ENCODE measurements at regions not wholly inside any gene's neighbourhood (a gene's known extent, or its start where the extent isn't known, plus 50 kb on each side); places are given as distances from the start of the nearest gene placed in this dataset.
"Not testable (repeated sequence)": the region's sequence is repeated elsewhere in the genome, so short reads cannot be mapped to it uniquely, and the experiment has no call there.

GRCh38 chr4:112708772-112709171 is 71.8 kb downstream of the LARP7 start:
- peaks cover 8% of the 10 kb centered on the region for H3K4me1 ChIP-seq (ENCODE audit: control insufficient read depth, insufficient read depth, low read length)
- DNase-seq (ENCODE audit: low read depth in 4 of 6, low spot score in 6 of 6) = peak in 1 of 6 donors; percentile 3
- no peaks in the 10 kb centered on the region for H3K9me3 ChIP-seq (ENCODE audit: control insufficient read depth, insufficient read depth, low read length)
- peaks cover 11% of the 10 kb centered on the region for H3K27me3 ChIP-seq (ENCODE audit: control insufficient read depth, insufficient read depth, low read length)
- H3K27ac ChIP-seq (ENCODE audit: low read depth, low read length) = no peak overlapping the region
- H3K4me3 ChIP-seq (ENCODE audit: low read depth, low read length) = no peak overlapping the region
- WGBS (ENCODE audit: insufficient coverage) = no CpG with 5 or more reads among the region's 2 CpGs
- no peaks in the 10 kb centered on the region for H3K36me3 ChIP-seq (ENCODE audit: control insufficient read depth, insufficient read depth, low read length)

DNA sequence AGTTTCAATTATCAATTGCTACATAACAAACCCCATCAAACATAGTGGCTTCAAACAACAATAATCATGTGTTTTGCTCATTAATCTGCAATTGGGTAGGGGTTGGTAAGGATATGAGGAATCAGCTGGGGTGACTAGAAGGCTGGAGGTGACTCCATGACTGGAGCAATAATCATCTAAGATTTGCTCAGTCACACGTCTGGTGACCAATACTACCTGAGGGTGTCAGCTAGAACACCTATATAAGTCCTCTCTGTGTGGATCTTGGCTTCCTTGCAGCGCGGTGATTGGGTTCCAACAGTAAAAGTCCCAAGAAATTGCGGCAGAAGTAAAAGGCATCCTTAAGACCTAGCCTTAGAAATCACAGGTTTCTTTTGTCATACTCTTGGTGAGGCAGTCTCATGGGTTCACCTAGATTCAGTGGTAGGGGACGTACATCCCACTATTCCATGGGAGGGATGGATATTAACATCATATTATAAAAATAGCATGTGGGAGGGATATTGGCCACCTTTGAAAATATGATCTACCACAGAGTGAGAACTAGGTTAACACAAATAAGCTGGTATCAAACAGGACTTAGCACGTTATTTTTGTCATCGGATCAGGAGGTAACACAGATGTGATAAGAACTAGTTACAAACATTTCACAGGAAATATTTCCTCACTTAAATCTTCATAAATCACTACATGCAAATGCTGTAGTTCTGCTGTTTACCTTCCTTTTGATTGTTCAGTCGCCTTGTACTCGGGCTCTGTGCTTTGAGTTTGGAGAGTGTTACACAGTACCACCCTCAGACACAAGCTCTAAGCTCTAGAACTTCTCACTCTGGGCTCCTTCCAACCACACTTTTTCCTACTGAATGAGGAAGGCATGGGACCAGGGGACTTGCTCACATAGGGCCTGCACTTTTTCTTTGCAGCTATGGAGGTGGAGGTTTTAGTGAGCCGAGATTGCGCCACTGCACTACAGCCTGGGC is 78.3 kb downstream of the LARP7 start:
- Histone ChIP-seq H3K9me3 (ENCODE audit: control insufficient read depth, insufficient read depth, low read length) (no peaks in the 10 kb centered on the region), H3K4me1 (ENCODE audit: control insufficient read depth, insufficient read depth, low read length) (no peaks in the 10 kb centered on the region), H3K36me3 (ENCODE audit: control insufficient read depth, insufficient read depth, low read length) (no peaks in the 10 kb centered on the region), H3K27me3 (ENCODE audit: control insufficient read depth, insufficient read depth, low read length) (no peaks in the 10 kb centered on the region), H3K4me3 (ENCODE audit: low read depth, low read length) (no peak overlapping the region), H3K27ac (ENCODE audit: low read depth, low read length) (no peak overlapping the region)
- WGBS (ENCODE audit: insufficient coverage) = 96% methylated on average over 6 of the region's 11 CpGs
- no peak for DNase-seq (ENCODE audit: low read depth in 4 of 6, low spot score in 6 of 6)

- no CpG with 5 or more reads among the region's 1 CpG for WGBS (ENCODE audit: insufficient coverage)
- no peaks in the 10 kb centered on the region for H3K27me3 ChIP-seq (ENCODE audit: control insufficient read depth, insufficient read depth, low read length)
- H3K4me1 ChIP-seq (ENCODE audit: control insufficient read depth, insufficient read depth, low read length) = no peaks in the 10 kb centered on the region
- no peak for DNase-seq (ENCODE audit: low read depth in 4 of 6, low spot score in 6 of 6)
- no peak overlapping the region for H3K4me3 ChIP-seq (ENCODE audit: low read depth, low read length)
- H3K36me3 ChIP-seq (ENCODE audit: control insufficient read depth, insufficient read depth, low read length) = no peaks in the 10 kb centered on the region
- no peak overlapping the region for H3K27ac ChIP-seq (ENCODE audit: low read depth, low read length)
- H3K9me3 ChIP-seq (ENCODE audit: control insufficient read depth, insufficient read depth, low read length) = no peaks in the 10 kb centered on the region
Observed at GRCh38 chr4:112717856-112718255, 80.9 kb downstream of the LARP7 start.

DNA sequence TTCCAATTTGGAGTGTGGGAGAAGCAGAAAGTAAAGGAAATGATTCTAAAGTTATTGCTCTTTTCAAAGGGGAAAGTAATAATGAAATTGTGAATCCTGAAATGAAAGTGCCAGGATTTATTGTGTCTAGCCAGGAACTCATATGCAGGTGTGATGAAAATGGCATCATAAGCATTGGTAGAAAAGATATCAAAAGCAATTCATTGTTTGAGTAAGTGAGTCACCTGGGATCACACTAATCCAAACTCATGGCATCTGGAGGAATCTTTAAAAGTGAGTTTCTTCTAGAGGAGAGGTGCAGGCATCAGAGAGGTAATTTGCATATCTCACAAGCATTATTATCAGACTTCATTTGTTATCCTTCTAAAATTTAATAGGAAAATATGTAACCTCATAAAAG is 84.7 kb downstream of the LARP7 start:
- H3K27me3 ChIP-seq (ENCODE audit: control insufficient read depth, insufficient read depth, low read length) = no peaks in the 10 kb centered on the region
- no peaks in the 10 kb centered on the region for H3K9me3 ChIP-seq (ENCODE audit: control insufficient read depth, insufficient read depth, low read length)
- H3K27ac ChIP-seq (ENCODE audit: low read depth, low read length) = no peak overlapping the region
- no peaks in the 10 kb centered on the region for H3K36me3 ChIP-seq (ENCODE audit: control insufficient read depth, insufficient read depth, low read length)
- H3K4me3 ChIP-seq (ENCODE audit: low read depth, low read length) = no peak overlapping the region
- no peaks in the 10 kb centered on the region for H3K4me1 ChIP-seq (ENCODE audit: control insufficient read depth, insufficient read depth, low read length)
- peak in 1 of 6 donors; percentile 65 for DNase-seq (ENCODE audit: low read depth in 4 of 6, low spot score in 6 of 6)

GRCh38 chr4:112726041-112726440 is 89.1 kb downstream of the LARP7 start:
- no peak for DNase-seq (ENCODE audit: low read depth in 4 of 6, low spot score in 6 of 6)
- H3K4me3 ChIP-seq (ENCODE audit: low read depth, low read length) = no peak overlapping the region
- H3K9me3 ChIP-seq (ENCODE audit: control insufficient read depth, insufficient read depth, low read length) = no peaks in the 10 kb centered on the region
- no peak overlapping the region for H3K27ac ChIP-seq (ENCODE audit: low read depth, low read length)
- H3K27me3 ChIP-seq (ENCODE audit: control insufficient read depth, insufficient read depth, low read length) = no peaks in the 10 kb centered on the region
- 100% methylated on average over 1 of the region's 1 CpG for WGBS (ENCODE audit: insufficient coverage)
- H3K4me1 ChIP-seq (ENCODE audit: control insufficient read depth, insufficient read depth, low read length) = no peaks in the 10 kb centered on the region
- H3K36me3 ChIP-seq (ENCODE audit: control insufficient read depth, insufficient read depth, low read length) = no peaks in the 10 kb centered on the region

- H3K4me1 ChIP-seq (ENCODE audit: control insufficient read depth, insufficient read depth, low read length); H3K4me3 ChIP-seq (ENCODE audit: low read depth, low read length); H3K27me3 ChIP-seq (ENCODE audit: control insufficient read depth, insufficient read depth, low read length); H3K36me3 ChIP-seq (ENCODE audit: control insufficient read depth, insufficient read depth, low read length); DNase-seq (ENCODE audit: low read depth in 4 of 6, low spot score in 6 of 6); H3K27ac ChIP-seq (ENCODE audit: low read depth, low read length); H3K9me3 ChIP-seq (ENCODE audit: control insufficient read depth, insufficient read depth, low read length): not testable (repeated sequence)
- 97% methylated on average over 12 of the region's 16 CpGs for WGBS (ENCODE audit: insufficient coverage)
Observed at GRCh38 chr4:112727728-112728127, 90.8 kb downstream of the LARP7 start.

DNA sequence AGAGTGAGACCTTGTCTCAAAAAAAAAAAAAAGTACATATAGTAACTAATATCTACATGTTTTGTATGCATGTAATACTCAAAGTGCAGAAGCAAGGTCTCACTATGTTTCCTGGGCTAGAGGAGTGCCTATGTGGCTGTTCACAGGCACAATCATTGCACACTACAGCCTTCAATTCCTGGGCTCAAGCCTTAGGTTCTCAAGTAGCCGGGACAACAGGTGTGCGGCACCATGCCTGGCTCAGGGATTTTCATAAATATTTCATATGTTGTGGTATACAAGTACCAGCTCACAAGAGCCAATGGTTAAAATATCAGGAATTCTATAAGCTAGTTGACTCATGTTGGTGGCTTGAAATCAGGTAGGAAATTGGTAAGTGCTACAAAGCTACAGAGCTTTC is 94.8 kb downstream of the LARP7 start:
- WGBS (ENCODE audit: insufficient coverage) = no CpG with 5 or more reads among the region's 2 CpGs
- no peaks in the 10 kb centered on the region for H3K9me3 ChIP-seq (ENCODE audit: control insufficient read depth, insufficient read depth, low read length)
- no peak for DNase-seq (ENCODE audit: low read depth in 4 of 6, low spot score in 6 of 6)
- no peaks in the 10 kb centered on the region for H3K4me1 ChIP-seq (ENCODE audit: control insufficient read depth, insufficient read depth, low read length)
- no peak overlapping the region for H3K27ac ChIP-seq (ENCODE audit: low read depth, low read length)
- no peaks in the 10 kb centered on the region for H3K36me3 ChIP-seq (ENCODE audit: control insufficient read depth, insufficient read depth, low read length)
- H3K4me3 ChIP-seq (ENCODE audit: low read depth, low read length) = no peak overlapping the region
- no peaks in the 10 kb centered on the region for H3K27me3 ChIP-seq (ENCODE audit: control insufficient read depth, insufficient read depth, low read length)

DNA sequence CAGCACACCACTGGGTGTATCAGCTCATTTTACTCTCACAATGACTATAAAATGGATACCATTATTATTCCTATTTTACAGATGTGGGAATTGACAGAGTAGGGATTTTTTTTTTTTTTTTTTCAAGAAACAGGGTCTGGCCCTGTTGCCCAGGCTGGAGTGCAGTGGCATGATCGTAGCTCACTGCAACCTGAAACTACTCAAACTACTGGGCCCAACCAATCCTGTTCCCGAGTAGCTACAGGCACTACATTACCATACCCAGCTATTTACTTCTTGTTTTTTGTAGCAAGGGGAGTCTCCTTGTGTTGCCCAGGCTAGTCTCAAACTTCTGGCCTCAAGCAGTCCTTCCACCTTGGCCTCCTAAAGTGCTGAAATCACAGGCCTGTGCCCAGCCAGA is 95.2 kb downstream of the LARP7 start:
- no CpG with 5 or more reads among the region's 2 CpGs for WGBS (ENCODE audit: insufficient coverage)
- Histone ChIP-seq H3K27ac (ENCODE audit: low read depth, low read length) (no peak overlapping the region), H3K36me3 (ENCODE audit: control insufficient read depth, insufficient read depth, low read length) (no peaks in the 10 kb centered on the region), H3K4me3 (ENCODE audit: low read depth, low read length) (no peak overlapping the region), H3K27me3 (ENCODE audit: control insufficient read depth, insufficient read depth, low read length) (no peaks in the 10 kb centered on the region), H3K4me1 (ENCODE audit: control insufficient read depth, insufficient read depth, low read length) (no peaks in the 10 kb centered on the region), H3K9me3 (ENCODE audit: control insufficient read depth, insufficient read depth, low read length) (no peaks in the 10 kb centered on the region)
- no peak for DNase-seq (ENCODE audit: low read depth in 4 of 6, low spot score in 6 of 6)

DNA sequence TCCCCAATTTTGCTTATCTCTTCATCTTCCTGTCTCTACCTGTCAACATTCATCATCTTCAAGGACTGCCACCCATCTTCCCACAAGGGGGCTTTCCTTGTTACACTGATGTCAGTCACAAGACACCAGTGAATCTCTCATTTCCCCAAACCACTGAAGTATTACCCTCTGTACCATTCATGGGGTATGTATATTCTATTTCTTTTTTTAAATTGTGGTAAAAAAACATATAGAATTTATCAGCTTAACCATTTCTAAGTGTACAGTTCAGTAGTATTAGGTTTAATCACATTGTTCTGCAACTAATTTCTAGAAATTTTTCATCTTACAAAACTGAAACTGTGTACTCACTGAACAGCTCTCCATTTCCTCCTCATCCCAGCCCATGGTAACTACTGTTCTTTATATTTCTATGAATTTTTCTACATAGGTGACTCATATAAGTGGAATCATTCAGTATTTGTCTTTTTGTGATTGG is 98.6 kb downstream of the LARP7 start:
- no peaks in the 10 kb centered on the region for H3K27me3 ChIP-seq (ENCODE audit: control insufficient read depth, insufficient read depth, low read length)
- no peaks in the 10 kb centered on the region for H3K9me3 ChIP-seq (ENCODE audit: control insufficient read depth, insufficient read depth, low read length)
- no peak overlapping the region for H3K27ac ChIP-seq (ENCODE audit: low read depth, low read length)
- no peak overlapping the region for H3K4me3 ChIP-seq (ENCODE audit: low read depth, low read length)
- no peaks in the 10 kb centered on the region for H3K36me3 ChIP-seq (ENCODE audit: control insufficient read depth, insufficient read depth, low read length)
- no peak for DNase-seq (ENCODE audit: low read depth in 4 of 6, low spot score in 6 of 6)
- no peaks in the 10 kb centered on the region for H3K4me1 ChIP-seq (ENCODE audit: control insufficient read depth, insufficient read depth, low read length)

DNA sequence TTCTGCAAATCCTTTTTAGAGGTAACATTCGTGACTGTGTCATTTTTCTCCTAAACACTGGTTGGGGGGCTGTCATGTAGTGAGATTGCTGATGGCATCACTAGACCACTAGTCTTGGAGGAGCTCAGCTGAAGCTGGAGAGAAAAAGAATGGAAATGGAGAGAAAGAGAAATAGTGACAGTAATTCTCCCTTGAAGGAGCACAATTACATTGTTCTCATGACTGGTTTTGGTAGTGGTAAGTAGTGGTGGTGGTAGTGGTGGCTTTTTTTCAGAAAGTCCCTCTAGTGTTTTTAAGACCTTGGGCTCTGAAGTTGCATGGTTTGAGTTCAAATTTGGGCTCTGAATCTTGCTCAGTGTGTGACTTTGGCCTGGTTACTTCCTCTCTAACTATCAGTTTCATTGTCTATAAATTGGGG is 99.8 kb downstream of the LARP7 start:
- Histone ChIP-seq H3K4me1 (ENCODE audit: control insufficient read depth, insufficient read depth, low read length) (no peaks in the 10 kb centered on the region), H3K27me3 (ENCODE audit: control insufficient read depth, insufficient read depth, low read length) (no peaks in the 10 kb centered on the region), H3K4me3 (ENCODE audit: low read depth, low read length) (no peak overlapping the region), H3K27ac (ENCODE audit: low read depth, low read length) (no peak overlapping the region), H3K36me3 (ENCODE audit: control insufficient read depth, insufficient read depth, low read length) (no peaks in the 10 kb centered on the region), H3K9me3 (ENCODE audit: control insufficient read depth, insufficient read depth, low read length) (no peaks in the 10 kb centered on the region)
- 80% methylated on average over 1 of the region's 1 CpG for WGBS (ENCODE audit: insufficient coverage)
- no peak for DNase-seq (ENCODE audit: low read depth in 4 of 6, low spot score in 6 of 6)
